ENCODE measurements at regions not wholly inside any gene's neighbourhood (a gene's known extent, or its start where the extent isn't known, plus 50 kb on each side); places are given as distances from the start of the nearest gene placed in this dataset.

- no peak for TF ChIP-seq ZFP30 (CRISPR knock-in tag; IDR thresholded peaks at IDR 0.05)
- TF ChIP-seq CSDC2 (CRISPR knock-in tag; IDR thresholded peaks at IDR 0.05), result no peak
- no peak for TF ChIP-seq PATZ1 (CRISPR knock-in tag; IDR thresholded peaks at IDR 0.05; ENCODE audit: borderline replicate concordance)
- no peak for TF ChIP-seq SNAI2 (CRISPR knock-in tag; IDR thresholded peaks at IDR 0.05)
- no peak for TF ChIP-seq ARNTL (CRISPR knock-in tag; IDR thresholded peaks at IDR 0.05; ENCODE audit: borderline replicate concordance, low read depth)
These were observed 555.5 kb upstream of the LRRTM4 start for GRCh38 chr2:78077633-78078032.

Data from SK-N-SH treated with all-trans-retinoic acid at 6 μM for 48 hours (cell line).